ENCODE measurements at regions not wholly inside any gene's neighbourhood (a gene's known extent, or its start where the extent isn't known, plus 50 kb on each side); places are given as distances from the start of the nearest gene placed in this dataset.

DNA sequence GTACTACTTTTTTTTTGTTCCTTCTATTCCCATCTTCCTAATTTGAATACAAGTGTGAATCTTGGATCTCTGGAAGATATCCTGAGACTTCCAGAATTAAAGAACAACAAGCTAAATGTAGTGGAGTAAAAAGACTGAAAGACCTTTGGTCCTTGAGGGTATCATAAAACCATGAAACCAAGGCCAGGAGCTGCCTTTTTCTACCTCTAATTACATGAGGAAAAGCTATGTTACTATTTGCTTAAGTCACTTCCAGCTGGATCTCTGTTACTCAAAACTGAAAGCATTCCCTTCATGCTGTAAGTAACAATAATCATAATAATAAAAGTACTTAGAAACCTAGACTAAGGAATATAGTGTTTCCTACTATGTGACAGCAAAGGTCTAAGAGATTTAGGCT, 649.6 kb downstream of the KCTD16 start:
- no peak for DNase-seq (ENCODE audit: low spot score)

DNA sequence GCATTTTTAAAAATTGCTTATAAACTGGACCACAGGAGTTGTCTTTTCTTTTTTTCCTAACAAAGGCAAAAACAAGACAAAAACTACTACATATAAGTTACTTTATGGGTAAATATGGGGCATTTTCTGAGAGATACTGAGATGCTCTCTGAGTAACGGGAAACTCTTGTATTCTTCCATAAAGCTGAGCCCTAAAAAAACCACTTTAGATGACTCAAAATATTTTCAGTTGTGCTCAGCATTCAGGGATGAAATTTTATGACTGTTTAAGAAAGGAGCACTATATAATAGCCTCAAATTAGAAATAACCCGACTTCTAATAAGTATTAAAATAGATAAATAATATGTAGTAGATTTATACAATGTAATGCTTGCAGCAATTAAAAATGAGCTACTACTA, 644.5 kb downstream of the KCTD16 start:
- DNase-seq (ENCODE audit: low spot score), result no peak

DNA sequence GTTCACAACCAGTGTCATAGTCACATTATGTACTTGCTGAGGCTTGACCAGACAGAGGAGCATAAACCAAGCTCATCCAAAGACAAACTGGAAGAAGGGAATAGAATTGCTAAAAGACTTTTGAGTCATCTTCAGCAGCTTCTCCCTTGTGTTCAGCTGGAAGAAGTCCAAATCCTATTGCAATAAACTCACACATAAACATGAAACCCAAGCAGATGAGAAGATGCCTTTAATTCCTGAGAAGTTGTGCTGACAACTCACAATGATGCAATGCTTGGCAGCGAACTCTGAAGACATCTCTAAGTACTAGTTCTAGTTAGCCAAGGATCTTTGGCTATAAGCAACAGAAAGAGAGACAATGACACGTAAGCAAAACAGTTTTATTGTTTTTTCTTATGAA, 642.1 kb downstream of the KCTD16 start:
- DNase-seq (ENCODE audit: low spot score), result peak; percentile 43

DNA sequence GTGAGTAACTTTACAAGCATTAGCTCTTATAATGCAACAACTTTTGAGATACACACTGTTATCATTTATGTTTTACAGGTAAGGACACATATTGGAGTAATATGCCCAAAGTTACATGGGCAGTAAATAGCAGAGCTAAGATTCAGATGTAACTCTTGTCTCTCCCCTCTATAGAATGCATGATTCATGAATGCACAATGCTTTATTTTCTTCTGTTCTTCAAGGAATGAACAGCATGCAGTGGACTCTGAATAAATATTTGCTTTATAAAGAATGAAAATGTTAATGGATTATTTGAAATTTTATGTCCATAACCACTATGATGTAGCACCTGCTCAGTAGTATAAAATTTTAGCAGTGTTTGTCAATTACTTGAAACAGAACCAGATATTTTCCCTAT, 629.5 kb downstream of the KCTD16 start:
- no peak for DNase-seq (ENCODE audit: low spot score)

DNA sequence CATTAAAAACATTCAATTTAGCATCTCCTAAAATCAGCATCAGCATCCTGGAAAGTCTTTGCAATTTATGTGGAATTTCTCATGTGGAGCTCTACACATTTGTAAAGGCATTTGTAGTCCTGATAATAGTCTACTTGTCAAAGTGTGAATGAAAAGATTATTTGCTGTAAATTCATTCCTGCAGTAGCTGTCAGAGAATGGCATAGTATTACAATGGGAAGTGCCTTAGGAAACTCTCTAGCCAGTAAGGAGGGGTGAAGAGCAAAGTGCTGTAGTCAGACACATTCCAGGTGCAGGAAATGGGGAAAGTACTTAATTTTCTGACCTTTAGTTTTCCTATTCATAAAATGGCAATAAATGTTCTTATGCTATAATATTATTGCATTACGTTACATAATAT, 627.9 kb downstream of the KCTD16 start:
- DNase-seq (ENCODE audit: low spot score), result no peak

DNA sequence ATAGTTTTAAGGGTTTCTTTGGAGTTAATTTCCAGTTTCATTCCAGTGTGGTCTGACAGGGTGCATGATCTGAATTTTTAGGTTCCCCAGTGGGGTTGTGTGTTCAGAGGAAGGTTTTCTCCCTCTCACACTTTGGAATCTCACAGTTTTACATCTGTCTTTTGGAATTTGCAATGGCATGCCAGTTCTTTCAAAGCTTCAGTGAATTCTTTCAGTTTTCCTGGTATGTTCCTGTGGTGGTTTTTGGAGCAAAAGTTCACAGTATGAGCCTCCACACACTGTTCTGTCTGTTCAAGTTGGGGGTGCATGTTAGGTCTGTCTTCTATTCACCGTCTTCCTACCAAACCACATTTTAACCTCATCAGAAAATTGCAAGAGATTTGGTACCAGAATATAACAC, 624.2 kb downstream of the KCTD16 start:
- DNase-seq (ENCODE audit: low spot score), result no peak

DNA sequence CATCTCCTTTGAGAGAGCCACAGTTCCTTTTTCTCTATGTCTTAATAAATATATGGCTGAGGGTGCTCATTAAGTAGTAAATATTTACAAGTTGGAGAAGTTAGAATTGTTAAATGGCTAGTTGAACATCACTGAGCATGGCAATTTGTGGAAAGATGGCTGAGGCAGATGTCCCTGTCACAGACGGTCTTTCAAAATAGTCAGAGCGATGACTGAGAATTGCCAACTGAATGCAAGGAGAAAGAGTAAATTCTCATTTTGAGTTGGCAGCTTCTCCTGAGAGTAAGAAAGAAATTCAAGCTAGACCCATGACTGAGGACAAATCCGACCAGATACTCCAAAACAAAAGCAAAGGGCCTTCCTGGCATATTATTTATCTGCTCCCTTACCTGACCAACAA, 617.9 kb downstream of the KCTD16 start:
- DNase-seq (ENCODE audit: low spot score), result no peak

DNA sequence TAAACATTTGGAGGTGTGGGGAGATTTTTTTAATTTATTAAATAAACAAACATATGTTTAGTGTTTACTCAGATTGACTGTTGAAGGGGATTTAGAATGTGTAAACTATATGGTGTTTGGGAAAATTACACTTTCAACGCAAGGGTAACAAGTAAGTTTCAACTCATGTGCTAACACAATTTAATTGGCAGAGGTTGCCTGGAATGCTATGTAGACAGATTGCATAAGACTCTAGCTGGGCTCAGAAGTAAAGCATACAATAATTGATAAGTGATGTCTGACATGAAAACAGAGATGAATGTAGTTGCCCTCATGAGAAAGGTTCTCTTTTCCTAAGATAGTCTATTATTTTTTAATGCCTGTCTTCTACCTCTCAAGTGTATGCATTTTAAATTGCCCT, 617.4 kb downstream of the KCTD16 start:
- DNase-seq (ENCODE audit: low spot score), result no peak

DNA sequence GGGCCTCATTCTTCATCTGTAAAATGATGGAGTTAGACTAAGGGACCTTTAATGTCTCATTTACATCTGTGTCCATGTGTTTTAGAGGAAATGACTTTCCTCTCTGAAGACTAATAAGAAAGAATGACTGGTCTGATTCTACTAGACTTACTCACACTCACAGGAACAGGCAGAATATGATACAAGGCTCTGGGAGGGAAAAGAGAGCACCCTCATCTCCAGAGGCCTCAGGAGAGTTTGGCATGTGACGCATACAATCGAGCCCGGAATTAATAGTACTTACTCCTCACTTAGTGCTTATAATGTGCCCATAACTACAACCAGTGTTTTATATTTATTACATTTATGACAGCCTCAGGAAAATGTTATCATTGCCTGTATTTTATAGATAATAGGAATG, 608.7 kb downstream of the KCTD16 start:
- no peak for DNase-seq (ENCODE audit: low spot score)

DNA sequence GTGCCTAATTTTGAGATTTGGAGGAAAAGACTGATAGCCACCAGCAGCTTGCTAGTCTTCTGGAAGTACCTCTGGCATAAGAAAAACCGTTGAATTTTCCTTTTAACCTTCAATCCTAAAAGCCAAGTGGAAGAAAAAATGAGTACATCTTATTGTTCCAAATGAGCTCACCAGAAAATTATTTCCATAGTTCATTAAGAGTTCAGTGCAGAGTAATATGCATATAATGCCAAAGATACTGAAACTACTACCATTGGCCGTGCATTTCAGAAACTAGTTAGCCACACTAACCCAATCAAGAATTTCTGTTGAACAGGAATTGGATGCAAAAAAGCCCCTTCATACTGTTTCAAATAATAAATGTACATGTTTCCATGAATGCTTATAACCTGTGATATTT, 607.9 kb downstream of the KCTD16 start:
- no peak for DNase-seq (ENCODE audit: low spot score)

DNA sequence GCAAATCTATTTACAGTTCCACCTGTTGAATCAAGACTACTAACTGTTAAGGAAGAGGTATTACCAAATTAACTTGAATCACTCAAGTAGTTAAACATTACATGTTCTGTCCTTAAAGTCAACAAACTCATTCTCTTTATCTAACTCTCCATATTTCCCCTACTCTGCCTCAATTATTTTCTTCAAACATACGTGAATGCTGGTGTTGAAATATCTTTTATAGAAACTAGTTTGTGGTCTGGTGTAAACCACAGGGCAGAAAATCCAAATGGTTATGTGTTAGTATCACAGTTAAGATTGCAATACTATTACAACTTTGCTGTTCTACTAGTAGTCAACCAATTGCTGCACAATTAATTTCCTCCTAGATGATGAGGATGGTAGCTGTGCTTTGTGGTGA, 603.5 kb downstream of the KCTD16 start:
- DNase-seq (ENCODE audit: low spot score), result peak; percentile 24

DNA sequence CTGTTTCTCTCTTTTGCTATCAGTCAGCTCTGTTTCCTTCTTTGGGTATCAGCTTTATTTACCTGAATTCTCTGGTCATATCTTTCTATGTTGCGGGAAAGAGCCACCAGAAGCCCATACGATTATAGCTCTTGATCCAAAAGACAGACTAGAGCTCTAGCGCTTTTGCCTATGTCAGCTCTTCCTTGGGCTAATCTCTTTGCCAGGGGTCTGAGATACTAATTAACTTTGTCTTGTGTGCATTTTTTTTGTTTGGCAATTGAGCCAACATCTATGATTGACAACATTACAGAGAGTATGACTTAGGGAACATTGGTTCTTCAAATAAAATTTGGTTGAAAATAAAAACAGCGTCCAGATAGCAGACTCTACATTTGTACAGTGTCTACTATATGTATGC, 603.0 kb downstream of the KCTD16 start:
- DNase-seq (ENCODE audit: low spot score), result no peak

DNA sequence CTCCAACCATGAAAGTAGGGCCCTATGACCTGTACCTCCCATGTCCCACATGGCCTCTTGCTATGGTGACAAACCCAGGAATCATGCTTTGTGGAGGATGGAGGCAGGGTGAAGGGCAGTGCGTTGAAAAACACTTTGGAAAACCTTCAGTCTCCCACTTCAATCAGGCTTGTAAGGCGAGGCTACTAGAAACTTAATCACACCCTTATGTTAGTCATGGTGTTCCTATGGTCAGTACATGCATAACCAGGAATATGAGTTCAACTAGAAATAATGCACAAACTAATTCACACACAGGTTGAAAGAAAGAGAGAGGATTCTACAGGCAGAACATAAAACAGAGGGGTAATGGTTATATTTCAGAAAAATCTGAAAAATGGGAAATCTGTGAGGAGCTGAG, 601.1 kb downstream of the KCTD16 start:
- no peak for DNase-seq (ENCODE audit: low spot score)

DNA sequence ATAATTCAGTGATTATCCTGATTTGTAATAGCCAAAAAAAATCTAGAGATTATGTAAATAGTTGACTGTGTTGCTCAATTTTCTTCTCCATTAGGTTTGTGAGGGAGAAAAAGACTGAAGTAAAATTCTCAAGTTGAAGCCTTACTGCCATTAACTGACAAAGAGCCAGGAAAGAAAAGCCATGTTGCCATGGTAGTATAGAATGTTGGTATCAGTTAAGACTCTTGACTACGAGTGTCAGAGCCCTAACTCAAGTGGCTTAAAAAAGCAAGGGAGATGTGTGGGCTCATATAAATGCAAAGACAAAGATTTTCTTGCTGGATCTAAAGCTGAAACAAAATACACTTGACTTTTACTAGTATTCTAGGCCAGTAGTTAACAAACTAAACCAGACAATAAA, 571.7 kb downstream of the KCTD16 start:
- no peak for DNase-seq (ENCODE audit: low spot score)

DNA sequence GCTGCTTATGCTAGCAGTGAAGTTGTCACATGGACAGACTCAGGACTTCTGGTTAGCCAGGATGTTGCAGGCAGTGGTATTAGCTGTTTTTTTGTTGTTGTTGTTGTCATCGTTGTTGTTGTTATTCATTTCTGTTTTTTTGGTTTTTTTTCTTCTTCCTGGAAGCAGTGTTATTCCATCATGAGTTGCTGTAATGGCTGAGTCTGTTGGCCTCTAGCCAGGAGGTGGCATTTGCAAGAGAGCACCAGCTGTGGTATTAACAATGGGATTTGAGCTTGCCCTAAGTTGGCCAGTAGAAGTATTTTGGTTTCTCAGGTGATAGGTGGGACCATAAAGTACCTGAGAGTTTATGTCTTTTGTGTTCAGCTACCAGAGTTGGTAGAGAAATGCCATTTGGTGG, 561.1 kb downstream of the KCTD16 start:
- DNase-seq (ENCODE audit: low spot score), result no peak

DNA sequence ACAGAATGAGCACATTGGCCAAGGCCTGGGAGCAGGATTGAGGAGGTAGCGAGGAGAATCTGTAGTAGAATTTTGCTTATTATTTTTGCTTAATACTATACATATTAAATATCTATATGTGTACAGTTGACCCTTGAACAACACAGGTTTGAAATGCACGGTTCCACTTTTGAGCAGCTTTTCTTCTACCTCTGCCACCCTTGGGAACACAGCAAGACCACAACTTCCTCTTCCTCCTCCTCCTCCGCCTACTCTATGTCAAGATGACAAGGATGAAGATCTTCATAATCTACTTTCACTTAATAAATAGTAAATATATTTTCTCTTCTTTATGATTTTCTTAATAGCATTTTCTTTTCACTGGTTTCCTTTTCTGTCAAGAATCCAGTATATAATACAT, 541.4 kb downstream of the KCTD16 start:
- DNase-seq (ENCODE audit: low spot score), result no peak

DNA sequence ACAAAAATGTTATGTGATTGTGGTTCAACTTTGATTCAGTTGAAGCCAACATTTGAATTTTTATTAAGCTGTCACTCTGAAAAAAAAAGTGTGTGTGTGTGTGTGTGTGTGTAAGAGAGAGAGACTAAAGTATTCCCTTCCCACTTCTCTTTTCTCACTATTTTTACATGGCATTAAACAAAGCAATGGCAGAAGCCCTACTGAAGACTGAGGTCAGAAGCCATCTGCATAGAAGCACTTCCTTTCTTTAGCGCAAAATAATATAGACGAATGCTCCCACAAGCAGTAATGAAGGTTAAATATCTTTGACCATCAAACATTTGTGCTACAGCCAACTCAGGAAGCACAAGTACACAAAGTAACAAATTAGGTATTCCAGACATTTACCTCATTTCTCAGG, 540.5 kb downstream of the KCTD16 start:
- DNase-seq (ENCODE audit: low spot score), result no peak

DNA sequence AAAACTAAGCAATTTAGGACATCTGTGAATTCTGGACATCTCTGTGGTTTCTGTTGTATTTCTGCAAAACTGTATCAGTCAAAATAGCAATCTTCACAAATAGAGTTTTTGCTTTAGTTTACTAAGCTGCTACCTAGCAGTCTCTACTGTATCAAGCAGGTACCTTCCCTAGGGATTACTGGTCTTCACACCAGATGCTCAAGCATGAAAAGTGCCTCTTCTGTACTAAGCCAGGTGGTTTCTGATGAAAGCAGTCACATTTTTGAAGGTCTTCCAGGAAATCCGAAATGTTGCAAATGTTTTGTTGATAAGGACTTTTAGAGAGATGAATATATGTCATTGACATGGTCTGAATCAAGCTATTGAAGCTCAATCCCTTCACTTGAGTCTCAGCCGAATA, 540.0 kb downstream of the KCTD16 start:
- no peak for DNase-seq (ENCODE audit: low spot score)

DNA sequence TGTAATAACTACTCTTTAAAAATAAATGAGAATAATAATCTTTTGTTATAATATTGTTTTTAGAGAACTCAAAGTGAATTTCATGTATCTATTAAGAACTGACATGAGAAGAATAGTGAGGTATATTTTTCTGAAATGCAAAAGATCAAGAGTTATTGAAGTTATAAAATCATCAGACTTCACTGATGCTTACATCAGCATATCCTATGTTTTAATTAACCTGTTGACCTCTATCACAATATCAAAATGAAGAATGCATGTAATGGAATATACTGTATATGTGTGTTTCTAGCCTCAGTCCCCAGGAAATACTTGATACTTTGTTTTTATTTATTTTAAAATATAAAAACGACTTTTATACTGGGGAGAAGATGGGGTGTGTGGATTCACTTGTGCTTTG, 533.1 kb downstream of the KCTD16 start:
- no peak for DNase-seq (ENCODE audit: low spot score)

DNA sequence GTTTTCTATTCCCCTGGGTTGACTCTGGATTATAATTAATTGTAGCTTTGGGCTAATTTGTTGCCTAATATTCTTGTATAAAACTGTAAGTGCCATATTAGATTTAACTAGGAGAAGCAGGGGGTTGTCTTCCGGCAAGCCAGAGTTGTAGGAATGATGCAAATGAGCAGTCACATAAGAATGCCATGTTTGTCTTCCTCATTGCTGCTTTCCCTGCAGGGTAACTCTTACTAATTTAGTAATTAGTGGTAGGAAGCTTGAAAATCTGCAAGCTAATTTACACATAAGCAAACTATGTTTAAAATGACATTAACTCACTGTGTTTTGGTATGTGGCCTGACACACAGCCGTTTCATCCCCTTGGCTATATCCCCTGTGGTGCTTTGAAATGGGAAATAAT, 527.8 kb downstream of the KCTD16 start:
- peak; percentile 27 for DNase-seq (ENCODE audit: low spot score)

DNA sequence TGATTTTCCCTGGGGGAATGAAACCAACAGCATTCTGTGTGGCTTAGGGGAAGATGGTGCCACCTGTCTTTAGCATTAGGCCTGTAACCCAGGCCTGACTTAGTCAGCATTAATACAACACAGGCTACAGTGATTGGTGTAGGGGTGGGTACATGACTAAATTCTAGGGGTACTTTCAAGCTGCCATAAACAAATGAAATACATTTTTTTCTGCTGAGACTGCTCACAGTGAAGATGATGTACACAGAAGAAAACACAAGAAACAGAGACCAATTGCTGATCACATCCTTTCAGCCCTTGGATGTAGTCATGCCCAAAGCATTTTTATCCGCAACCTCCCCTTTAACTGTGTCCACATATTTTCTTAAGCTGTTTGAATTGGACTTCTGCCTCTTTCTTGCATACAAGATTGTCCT, 527.2 kb downstream of the KCTD16 start:
- peak; percentile 93 for DNase-seq (ENCODE audit: low spot score)

DNA sequence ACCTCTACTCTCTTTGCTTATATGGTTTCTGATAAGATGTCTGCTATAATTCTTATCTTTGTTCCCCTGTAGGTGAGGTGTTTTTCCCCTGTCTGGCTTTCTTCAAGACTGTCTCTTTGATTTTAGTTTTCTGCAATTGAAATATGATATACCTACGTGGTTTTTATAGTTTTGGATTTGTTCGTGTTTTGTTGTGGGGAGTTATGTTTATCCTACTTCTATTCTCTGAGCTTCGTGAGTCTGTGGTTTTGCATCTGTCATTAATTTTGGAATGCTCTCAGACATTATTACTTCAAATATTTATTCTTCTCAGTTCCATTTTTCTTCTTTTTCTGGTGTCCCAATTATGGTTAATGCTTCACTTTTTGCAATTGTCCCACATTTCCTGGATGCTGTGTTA, 521.3 kb downstream of the KCTD16 start:
- no peak for DNase-seq (ENCODE audit: low spot score)

DNA sequence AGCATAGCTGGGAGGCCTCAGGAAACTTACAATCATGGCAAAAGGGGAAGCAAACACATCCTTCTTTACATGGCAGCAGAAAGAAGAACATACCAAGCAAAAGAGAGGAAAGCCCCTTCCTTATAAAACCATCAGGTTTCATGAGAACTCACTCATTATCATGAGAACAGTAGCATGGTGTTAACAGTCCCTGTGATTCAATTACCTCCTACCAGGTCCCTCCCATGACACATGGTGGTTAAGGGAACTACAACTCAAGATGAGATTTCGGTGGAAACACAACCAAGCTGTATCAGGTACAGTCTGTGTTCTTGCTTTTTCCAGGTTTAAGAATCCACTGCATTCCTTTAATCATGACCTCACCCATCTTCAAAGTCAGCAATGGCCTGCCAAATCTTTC, 514.2 kb downstream of the KCTD16 start:
- no peak for DNase-seq (ENCODE audit: low spot score)

DNA sequence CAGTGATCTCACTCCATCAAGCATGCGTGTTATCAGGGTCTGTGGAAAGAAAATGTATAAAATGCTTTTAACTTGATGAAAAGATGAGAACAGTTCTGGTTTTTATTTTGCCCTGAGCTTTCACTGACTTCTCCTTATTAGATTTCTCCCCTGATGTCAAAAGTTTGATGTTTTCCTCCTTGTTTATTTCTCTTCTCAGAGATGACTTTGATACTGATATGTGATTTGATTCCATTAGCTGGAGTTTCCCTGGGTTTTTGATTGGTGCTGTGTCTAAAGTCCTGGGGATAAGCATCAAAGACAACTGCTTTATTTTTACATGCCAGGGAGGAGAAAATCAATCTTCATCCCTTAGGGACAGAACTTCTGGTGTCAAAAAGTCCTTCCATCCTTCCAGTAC, 510.0 kb downstream of the KCTD16 start:
- DNase-seq (ENCODE audit: low spot score), result no peak

DNA sequence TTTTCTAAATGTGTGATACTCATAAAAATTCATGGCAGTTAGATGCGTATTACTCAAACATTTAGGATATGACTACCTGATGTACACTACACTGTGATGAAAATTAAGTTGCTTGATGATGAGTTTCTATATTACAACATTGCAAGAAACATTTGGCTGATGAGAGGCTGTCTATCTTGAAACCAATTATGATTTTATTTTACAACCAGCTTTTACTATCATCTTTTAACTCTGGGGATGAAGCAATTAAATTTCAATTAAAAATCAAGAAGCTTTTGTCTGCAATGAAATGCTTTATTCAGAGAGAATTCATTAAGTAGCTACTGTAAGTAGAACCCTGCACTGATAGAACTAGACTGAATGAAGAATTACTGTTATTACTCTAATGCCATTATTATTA, 500.4 kb downstream of the KCTD16 start:
- DNase-seq (ENCODE audit: low spot score), result no peak

Measured in kidney tubule cell (primary cell).